HG03342 (cell line): ENCODE measurements at regions not wholly inside any gene's neighbourhood (a gene's known extent, or its start where the extent isn't known, plus 50 kb on each side); places are given as distances from the start of the nearest gene placed in this dataset.
A peak's percentile ranks its signal among the peaks of the same experiment; 100 is the strongest.

ENCODE experiments used
- ATAC-seq: cut with Tn5 transposase; IDR thresholded peaks from one replicate; pipeline ENCODE4 v1.9.1; 2021; ENCODE audit warnings: mild to moderate bottlenecking, moderate library complexity; ENCODE audit not compliant: unreplicated experiment

DNA sequence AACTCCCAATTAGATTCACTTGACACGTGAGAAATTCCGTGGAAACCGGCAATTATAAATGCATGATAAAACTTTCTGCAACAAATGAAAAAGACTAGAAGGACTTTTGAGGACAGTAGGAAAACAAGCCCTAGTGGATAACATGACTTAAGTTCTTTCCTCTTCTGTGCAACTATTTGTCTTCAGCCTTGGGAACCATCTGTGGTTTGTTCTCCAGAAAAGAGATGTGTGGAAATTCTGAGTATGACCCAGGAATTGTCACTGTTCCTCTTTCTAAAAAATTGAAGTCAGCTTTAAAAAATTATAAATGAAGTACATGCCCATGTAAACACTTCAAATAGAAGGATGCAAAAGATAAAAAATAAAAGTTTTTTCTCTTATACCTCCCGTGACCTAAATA is 128.6 kb upstream of the SVIL start:
- no peak for ATAC-seq

DNA sequence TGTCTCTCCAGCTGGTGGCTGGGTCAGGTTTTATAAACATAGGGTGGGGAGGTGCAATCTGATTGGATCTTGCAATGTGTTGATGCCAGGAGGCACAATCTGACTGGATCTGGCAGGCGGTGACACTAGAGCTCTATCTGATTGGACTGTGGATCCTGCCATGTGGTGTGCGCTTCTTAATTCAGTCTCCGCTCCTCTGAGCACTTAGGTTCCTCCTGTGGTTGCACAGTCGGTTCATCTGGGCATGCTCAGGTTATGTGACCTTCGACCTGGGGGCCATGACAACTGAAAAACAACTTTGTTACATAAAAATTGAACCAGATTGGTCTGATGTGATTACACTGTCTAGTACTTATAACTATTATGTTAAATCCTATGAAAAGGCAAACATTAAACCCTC is 127.1 kb upstream of the SVIL start:
- no peak for ATAC-seq

DNA sequence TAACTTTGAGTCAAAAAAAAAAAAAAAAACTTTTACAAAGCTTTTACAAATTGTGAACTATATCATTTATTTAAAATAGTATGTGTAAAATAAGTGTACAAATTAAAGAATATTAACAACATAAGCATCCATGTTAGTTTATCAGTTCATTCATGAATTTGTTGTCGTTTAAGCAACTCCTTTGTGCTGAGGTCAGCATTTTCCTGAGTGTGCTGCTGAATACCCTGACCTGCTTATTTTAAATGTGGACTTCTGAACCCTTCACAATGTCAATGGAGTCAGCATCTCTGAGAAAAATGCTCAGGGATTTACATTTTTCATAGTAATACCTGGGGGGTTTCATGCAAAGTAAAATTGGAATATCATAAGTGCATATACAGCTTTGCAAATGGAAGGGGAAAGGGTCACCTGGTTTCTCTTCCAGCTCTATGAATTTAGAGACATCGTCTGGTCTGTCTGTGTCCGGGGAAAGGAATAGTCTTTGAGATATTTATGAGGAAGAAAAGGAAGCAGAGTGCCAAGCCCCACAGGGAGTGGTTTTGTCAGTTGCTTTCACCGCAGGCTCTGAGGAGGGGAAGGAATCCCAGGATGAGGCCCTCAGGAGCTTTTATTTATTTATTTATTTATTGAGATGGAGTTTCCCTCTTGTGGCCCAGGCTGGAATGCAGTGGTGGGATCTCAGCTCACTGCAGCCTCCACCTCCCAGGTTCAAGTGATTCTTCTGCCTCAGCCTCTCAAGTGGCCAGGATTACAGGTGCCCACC is 125.5 kb upstream of the SVIL start:
- ATAC-seq, result no peak

DNA sequence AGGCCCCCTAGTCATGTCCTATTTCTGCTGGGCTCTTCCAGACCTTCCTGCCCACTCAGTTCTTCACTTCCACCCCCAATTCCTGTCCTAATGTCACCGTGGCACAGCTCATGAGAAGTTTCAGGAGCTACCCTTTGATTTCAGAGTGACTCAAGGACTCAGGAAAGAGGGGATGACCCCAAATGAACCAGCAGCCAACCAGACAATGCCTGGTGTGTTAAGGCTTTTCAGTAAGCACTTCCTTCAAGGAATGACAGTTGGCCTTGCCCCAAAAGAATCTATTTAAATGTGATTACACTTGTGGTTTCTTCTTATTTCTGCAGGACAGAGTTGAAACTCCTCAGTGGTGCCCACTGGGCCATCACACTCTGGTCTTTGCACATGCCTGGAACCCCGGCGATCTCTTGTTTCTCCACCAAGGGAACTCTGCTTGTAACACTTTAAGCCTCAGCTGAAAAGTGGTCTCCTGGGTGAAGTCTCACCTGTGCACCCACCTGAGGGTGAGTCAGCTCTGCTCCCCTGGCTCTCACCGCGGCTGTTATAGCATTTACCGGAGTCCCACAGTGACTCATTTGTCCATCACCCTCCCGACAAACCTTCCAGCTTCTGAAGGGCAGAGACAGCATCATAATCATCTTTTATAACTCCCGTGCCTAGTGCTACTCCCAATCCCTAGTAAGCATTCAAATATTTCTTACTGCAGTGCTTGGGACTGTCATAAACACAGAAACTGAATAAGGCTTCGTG is 123.0 kb upstream of the SVIL start:
- no peak for ATAC-seq

DNA sequence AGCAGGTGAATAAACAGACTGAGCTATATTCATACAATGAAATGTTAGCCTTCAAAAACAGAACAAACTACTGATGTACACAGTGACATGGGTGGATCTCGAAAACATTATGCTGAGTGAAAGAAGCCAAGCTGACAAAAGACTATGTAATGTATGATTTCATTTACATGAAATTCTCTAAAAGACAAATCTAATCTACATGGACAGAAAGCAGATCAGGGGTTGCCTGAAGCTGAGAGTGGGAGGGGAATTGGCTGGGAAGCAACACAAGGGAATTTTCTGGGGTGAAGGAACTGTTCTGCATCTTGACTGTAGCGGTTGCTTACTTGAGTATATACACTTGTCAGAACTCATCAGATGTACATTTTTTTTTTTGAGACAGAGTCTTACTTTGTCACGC is 121.7 kb upstream of the SVIL start:
- no peak for ATAC-seq

DNA sequence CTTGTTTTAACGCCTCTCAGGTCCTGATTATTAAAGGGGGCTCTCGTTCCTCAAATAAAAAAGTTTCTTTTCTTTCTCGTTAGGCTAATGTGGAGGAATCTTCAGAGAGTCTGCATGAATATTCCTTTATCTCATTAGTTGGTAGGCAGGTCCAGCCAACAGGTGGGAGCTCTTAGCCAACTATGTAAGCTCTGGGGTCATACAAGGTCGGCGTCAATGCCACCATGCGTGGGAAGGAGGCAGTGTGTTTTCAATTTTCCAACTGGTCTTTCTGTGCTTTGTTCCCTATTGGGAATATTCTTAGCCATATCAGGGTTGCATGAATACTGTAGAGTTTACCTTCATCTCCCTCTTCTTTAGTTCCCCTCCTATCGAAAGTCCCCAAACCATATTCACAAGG is 118.5 kb upstream of the SVIL start:
- no peak for ATAC-seq

DNA sequence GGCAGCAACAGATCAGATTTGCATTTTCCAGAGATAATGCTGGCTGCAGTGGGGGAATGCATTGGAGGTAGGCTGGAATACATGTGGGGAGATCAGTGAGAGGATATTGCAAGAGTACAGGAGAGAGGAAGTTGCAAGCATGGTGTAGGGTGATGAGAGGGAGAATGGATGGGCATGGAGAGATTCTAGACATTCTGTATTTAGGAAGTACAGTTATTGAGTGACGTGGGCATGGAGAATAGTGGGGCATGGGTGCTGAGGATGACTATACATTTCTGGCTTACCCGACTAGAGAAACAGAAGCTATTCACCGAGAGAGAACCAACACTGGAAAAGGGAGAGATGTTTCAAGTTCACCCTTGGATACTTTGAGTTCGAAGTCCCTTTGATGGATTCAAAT is 116.9 kb upstream of the SVIL start:
- ATAC-seq, result no peak

DNA sequence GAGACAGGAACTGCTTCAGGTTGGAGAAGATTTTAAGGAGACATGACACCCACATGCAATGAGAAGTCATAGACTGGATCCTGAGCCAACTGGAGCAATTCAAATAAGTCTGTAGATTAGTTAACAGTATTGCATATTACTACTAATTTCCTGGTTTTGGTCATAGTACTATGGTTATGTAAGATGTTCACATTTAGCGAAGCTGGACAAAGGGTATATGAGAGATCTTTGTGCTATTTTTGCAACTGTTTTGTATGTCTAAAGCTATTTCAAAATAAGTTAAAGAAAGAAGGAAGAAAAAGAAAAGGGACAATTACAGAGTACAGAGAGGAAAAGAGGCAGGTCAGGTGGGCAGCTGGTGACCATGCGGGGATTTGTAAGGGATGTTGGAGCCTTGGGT is 116.5 kb upstream of the SVIL start:
- no peak for ATAC-seq

DNA sequence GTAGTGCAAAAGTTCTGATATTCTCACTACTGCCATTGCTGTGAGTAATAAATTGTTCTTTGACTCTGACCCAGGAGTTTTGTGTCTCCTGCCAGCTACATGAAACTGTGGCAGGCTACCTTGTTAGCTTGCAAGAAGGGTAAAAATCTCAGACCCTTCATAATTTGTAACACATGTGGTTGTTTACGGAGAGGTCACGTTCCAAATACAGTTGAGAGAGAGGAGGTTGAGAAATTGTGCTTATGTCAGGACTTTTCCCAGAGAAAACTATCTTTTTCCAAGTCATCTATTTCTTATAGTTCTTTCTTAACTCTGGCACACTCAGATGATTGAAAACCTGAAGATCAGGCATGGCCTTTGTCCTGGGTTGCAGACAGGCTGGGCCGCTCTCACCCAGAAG is 114.4 kb upstream of the SVIL start:
- no peak for ATAC-seq

DNA sequence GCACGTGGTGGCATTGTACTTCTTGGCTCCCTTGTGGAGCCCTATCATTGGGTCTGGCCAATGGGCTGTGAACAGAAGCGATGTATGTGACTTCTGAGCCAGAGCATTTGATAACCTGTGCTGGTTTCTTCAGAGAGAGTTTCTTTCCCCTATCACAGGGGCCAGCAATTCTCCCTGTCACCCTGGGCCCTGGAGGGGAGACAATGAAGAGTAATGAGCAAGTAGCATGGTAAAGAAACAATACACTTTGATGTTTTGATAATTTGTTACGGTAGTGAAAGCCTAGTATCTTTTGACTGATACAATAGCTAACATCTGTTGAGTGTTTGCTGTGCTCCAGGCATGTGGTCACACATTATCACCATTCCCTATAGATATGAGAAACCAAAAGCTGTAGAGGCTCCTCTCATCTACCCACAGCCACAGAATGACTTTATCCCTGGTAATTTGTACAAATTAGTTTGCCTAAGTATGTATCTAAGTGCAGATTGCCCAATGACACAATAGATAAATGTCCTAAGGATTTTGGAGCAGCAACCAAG is 113.4 kb upstream of the SVIL start:
- ATAC-seq, result no peak

DNA sequence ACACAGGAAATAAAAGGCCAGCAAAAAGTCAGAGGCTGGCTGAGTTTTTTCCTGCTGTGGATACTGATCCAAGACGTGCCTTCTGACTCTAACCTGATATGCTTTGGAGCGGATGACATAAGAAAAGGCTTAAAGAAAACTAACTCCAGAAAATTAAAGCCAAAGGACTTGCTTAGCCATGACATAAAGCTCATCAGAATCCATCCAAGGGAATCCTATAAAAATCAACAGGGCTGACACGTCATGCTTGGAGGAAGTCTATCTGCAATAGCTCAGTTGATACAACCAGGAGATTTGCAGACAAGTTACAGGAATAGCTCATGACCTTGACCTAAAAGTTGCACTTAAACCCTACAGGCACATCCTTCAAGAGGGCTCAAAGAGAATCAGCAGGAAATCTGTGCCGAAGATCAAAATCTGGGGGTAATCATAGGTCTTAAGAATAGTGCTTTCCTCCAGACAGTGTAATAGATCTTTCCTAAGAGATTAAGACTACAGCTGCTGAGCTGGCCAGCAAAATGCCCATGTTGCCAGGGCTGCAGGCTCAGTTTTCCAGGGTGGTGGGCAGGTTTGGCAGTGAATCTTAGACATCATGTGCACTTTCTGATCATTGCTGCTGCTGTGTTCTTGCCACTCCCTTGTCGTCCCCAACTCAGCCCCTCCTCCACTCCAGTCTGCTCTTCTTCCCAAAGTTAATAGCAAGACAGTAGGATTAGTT is 111.5 kb upstream of the SVIL start:
- ATAC-seq, result no peak

DNA sequence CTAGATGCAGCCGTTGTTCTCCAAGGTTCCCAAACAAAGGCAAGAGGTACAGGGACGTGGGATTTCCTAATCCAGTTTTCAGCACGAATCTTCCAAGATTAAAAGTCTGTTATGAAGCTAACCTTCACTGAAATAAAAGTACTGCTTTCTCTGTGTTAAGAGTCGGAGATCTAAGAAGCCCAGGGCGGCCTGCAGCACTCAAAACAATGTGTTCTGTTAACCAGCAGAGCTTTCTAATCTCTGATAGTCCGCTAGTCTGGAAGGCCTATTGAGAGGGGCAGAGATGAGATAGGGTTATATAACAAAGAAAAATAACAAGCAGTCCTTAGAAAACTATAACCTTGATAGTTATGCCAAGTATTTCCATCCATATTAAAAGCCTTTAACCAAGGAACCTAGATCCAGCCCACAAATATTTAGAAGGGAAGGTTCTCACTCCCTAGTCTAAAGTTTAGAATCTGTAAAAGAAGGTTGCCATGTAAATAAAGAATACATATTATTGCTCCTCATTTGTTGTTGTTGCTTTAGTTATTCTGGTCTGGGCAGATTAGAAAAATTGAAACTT is 106.3 kb upstream of the SVIL start:
- ATAC-seq, result no peak

DNA sequence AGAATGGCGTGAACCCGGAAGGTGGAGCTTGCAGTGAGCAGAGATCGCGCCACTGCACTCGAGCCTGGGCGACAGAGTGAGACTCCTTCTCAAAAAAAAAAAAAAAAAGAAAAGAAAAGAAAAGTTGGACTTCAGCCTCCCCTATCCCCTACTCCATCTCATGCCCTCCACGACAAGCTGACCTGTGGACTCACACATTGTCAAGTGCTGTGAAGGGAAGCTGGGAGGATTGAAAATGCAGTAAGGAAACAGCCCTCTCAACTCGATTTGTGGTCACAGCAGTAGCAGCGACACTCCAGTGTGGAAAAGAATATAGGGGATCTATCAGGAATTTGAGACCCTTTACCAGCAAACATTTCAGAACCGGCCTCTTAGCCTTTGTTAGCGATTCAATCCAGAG is 103.6 kb upstream of the SVIL start:
- ATAC-seq, result no peak

DNA sequence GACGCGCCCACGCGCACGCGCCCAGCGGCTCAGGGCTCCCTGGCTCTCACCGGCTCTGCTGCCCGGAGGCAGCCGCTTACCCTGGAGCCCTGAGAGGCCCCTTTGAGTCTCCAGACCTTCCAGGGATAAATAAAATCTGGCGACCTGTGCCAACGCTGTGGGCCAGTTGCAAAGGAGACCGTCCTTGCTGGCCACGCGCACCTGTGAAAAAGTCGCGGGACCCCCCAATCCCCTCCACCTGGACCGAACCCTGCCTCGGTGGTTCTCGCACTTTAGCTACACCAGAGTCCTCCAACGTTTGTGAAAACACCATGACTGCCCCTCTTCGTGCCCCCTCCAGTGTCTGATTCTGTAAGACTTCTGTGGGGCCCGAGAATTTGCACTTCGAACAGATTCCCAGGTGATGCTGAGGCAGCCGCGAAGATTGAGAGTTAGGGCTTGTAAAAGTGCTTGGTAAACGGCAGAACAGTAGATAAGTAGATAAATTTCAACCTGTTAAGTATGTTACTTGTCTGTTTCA is 102.4 kb upstream of the SVIL start:
- ATAC-seq, result no peak

DNA sequence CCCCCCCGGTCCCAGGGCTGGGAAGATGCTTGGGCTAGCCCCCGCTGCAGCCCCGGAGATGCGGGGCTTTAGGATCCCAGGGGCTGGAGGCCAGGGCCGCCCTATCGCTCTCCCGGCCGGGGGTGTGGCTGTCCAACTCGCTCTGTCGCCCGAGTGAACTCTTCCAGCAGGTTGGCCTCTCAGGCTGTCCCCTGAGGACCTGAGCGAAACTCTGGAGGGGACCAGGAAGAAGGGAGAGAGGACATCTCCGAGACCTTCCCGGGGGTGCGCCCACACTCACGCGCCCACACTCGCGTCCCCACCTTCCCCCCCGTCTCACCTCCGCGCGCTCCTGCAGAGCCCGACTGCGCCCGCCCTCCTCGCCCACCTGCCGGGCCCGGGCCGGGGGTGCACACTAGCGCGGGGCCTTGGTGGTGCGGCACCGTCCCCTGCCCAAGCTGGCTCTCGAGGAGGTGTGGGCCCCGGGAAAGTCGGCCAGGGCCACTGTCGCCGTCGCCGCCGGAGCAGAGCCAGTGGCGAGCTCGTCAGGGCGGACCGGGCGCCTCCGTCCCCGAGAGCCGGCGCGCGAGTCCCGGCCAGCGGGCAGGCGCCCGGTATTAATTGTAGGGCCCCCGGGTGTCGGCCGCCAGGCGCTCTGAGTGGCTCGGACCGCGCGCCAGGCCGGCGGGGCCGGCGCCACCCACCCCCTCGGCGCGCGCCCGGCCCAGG is 101.7 kb upstream of the SVIL start:
- no peak for ATAC-seq

DNA sequence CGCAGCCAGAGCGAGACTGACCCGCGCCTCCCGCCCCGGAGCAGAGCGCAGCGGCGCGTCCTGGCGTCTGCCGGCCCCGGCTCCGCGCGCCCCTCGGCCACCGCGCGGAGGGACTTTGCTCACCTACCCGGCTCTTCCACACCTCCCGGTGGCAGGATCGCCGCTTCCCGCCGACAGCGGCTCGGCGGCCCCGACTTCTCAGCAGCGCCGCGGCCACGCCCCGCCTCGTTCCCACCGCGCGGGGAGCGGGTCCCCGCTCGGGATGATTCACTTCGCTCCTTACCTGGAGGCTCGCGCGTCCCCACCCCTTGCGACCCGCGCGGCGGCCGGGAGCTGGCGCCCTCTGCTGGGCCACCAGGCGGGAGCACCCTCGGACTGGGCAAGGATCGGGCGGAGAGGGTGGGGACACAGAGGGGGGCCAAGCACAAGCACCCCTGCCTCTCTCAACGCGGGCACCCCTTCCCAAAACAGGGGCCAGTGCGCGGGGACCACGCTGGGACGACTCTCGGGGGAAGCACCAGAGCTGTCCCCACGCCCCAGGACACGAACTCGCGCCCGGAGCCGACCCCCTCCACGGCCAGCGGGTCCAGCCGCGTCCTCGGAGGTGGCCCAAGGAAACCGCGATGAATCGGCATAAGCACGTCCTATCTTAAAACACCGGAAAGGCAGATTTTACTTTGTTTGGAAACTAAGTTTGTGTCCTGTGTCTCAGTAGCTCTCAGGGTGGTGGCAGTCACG is 101.0 kb upstream of the SVIL start:
- peak; percentile 87 for ATAC-seq

DNA sequence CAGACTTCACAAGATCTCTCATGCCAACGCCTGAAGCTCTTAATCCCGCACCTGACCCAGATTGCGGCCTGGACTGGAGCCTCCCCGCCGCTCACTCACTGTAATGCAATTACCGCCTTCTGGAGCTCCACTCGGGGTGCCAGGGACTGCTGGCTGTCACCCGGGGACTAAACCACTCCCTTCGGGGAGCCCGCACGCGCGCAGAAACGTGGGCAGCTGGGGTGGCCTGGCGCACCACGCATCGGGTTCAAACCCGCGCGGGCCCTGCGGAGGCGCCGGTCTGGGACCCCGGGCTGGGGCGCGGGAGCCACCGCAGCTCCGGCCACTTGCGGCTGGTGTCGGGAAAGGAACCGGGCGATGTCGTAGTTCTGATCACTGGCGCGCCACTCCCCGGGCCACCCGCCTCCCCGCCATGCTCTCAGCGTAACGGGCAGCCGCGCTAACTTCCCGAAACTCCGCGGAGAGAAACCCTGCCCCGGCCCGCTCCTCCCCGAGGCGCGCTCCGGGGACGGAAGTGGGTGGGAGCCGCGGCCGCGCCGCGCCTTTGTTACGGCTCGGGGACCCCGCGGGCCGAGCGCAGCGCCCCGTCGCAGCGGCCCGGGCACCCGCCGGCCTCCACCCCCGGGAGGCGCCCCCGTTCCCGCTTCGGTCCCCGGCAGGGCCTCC is 100.3 kb upstream of the SVIL start:
- peak; percentile 31 for ATAC-seq

DNA sequence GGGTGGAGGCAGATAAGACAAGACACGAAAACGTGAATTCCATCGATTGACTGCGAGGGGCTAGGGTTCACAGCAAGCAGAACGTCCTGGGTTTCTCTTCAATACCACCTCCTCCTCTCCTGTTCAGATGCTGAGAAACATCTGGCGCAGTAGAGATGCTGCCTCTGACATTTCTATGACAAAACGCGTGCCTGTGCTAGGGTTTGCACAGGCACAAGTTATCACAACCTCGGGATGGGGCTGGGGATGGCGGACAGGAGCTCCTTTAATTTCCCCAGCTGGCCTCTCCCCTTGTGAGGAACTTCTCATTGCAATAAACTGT is 99.8 kb upstream of the SVIL start:
- no peak for ATAC-seq

DNA sequence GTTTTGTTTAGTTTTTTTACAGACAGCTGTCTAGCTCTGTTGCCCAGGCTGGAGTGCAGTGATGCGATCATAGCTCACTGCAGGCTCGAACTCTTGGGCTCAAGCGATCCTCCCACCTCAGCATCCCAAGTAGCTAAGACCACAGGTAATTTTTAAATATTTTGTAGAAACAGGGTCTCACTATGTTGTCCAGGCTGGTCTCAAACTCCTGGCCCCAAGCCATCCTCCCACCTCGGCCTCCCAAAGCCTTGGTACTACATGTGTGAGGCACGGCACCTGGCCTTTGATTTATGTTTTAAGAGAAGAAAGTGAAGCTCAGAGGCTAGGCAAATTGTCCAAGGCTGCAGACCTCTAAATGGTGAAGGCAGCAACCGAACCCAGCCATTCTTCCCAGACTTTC is 98.6 kb upstream of the SVIL start:
- ATAC-seq, result no peak
